Esophagus muscularis mucosa (tissue), 3 donors: ENCODE measurements at regions not wholly inside any gene's neighbourhood (a gene's known extent, or its start where the extent isn't known, plus 50 kb on each side); places are given as distances from the start of the nearest gene placed in this dataset.

Source experiments
- CTCF ChIP-seq, 3 experiments: fragments of 200-600 bp in 2 of 3; fragments of 450-650 bp in 1 of 3; sonication (generic) in 2 of 3; IDR thresholded peaks; one replicate each; pipeline ENCODE4 v1.5.1; 2017 to 2019; ENCODE audit warnings: antibody characterized with exemption in 3 of 3, mild to moderate bottlenecking in 2 of 3, moderate library complexity in 1 of 3
- POLR2A ChIP-seq: fragments of 450-650 bp; IDR thresholded peaks from one replicate; pipeline ENCODE4 v1.6.1; 2017; ENCODE audit warnings: antibody characterized with exemption, moderate library complexity, mild to moderate bottlenecking, low read depth

DNA sequence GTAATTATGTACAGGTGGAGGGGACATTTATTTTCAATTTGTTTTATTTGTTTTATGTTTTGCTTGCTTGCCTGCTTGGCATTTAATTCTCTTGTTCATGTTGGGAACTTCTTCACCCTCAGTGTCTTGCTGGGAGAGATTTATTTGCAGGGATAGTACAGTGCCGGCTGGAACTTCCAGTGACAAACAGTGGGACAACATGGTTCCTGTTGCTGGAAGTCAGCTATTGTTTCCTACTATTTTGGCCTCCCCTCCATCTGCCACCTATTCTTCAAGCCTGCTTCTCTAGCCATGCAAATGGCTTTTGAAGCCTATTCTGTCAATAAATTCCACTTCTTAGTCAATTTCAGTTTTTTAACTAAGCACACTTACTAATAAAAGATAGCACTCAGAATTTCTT is 105.4 kb upstream of the BANK1 start:
- TF ChIP-seq CTCF (IDR thresholded peaks at IDR 0.05) (no peak), POLR2A (no peak)
